ENCODE measurements at regions not wholly inside any gene's neighbourhood (a gene's known extent, or its start where the extent isn't known, plus 50 kb on each side); places are given as distances from the start of the nearest gene placed in this dataset.

- CTCF ChIA-PET: no interaction called here
- no TSS peak for BruUV-seq (replicated peaks)
These were observed 95.3 kb upstream of the SOD3 start for GRCh38 chr4:24700118-24700517.

GRCh38 chr4:24701683-24702082 is 93.7 kb upstream of the SOD3 start:
- no peaks in the 10 kb centered on the region for H3K4me1 ChIP-seq (replicated peaks; ENCODE audit: insufficient read depth)
- CTCF ChIA-PET: no interaction called here
- no peak overlapping the region for H2AFZ ChIP-seq
- no peak overlapping the region for H3K4me3 ChIP-seq
- H3K9me2 ChIP-seq (ENCODE audit: insufficient read depth): no peaks in the 10 kb centered on the region
- no peaks in the 10 kb centered on the region for H3F3A ChIP-seq (ENCODE audit: insufficient read depth, low read depth)
- POLR2A ChIA-PET (ENCODE audit: unreplicated experiment): no interaction called here
- H3K27me3 ChIP-seq (ENCODE audit: insufficient read depth, low read depth): no peaks in the 10 kb centered on the region
- H3K9me3 ChIP-seq (ENCODE audit: insufficient read depth, low read depth): no peaks in the 10 kb centered on the region
- H3K79me2 ChIP-seq (ENCODE audit: low read depth): no peaks in the 10 kb centered on the region
- no peak for DNase-seq
- no peaks in the 10 kb centered on the region for H4K20me1 ChIP-seq (ENCODE audit: insufficient read depth)
- no peak overlapping the region for H3K4me2 ChIP-seq
- TF ChIP-seq CTCF (conservative IDR thresholded peaks at IDR 0.05) (no peak), EZH2 (IDR thresholded peaks at IDR 0.05; ENCODE audit: low read depth) (no peak)
- no peak overlapping the region for H3K27ac ChIP-seq
- BruUV-seq (replicated peaks): no TSS peak
- intact Hi-C loops (cut with micrococcal nuclease; ENCODE audit: unreplicated experiment): no loop called here
- H3K36me3 ChIP-seq (ENCODE audit: low read depth): no peaks in the 10 kb centered on the region

More at GRCh38 chr4:24700118-24700517, 95.3 kb upstream of the SOD3 start:
- H4K20me1 ChIP-seq (ENCODE audit: insufficient read depth): no peaks in the 10 kb centered on the region
- intact Hi-C loops (cut with micrococcal nuclease; ENCODE audit: unreplicated experiment): no loop called here
- H3K27me3 ChIP-seq (ENCODE audit: insufficient read depth, low read depth): no peaks in the 10 kb centered on the region
- no peak for DNase-seq
- no peak overlapping the region for H3K4me3 ChIP-seq
- no peak overlapping the region for H3K4me2 ChIP-seq
- no peaks in the 10 kb centered on the region for H3K9me2 ChIP-seq (ENCODE audit: insufficient read depth)
- no peaks in the 10 kb centered on the region for H3K4me1 ChIP-seq (replicated peaks; ENCODE audit: insufficient read depth)
- no peak for TF ChIP-seq EZH2 (IDR thresholded peaks at IDR 0.05; ENCODE audit: low read depth)
- POLR2A ChIA-PET (ENCODE audit: unreplicated experiment): no interaction called here
- no peak overlapping the region for H3K27ac ChIP-seq
- no peaks in the 10 kb centered on the region for H3F3A ChIP-seq (ENCODE audit: insufficient read depth, low read depth)
- H2AFZ ChIP-seq: no peak overlapping the region
- no peaks in the 10 kb centered on the region for H3K79me2 ChIP-seq (ENCODE audit: low read depth)
- no peaks in the 10 kb centered on the region for H3K36me3 ChIP-seq (ENCODE audit: low read depth)
- no peaks in the 10 kb centered on the region for H3K9me3 ChIP-seq (ENCODE audit: insufficient read depth, low read depth)

DNA sequence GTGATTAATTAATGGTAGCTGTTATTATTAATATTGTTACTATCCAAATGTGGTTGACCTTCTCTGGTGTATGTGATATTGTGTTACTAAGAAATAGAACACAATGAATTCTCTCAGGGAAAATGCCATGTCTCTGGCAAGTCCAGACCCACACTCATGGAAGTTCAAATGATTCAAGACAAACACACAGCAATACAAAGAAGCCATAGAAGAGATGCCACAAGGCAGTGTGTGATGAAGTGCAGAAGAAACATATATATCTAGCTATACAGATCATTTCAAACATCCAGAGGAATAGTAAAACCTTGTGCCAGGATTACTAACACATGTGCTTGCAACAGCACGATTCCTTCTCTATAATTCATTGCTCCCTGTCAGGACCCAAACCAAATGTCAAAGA is 93.1 kb upstream of the SOD3 start:
- no peak overlapping the region for H3K27ac ChIP-seq
- H3K4me2 ChIP-seq: no peak overlapping the region
- H4K20me1 ChIP-seq (ENCODE audit: insufficient read depth): no peaks in the 10 kb centered on the region
- ChIA-PET CTCF (no interaction called here), POLR2A (ENCODE audit: unreplicated experiment) (no interaction called here)
- intact Hi-C loops (cut with micrococcal nuclease; ENCODE audit: unreplicated experiment): no loop called here
- no peak for DNase-seq
- H3K9me2 ChIP-seq (ENCODE audit: insufficient read depth): no peaks in the 10 kb centered on the region
- no peak for TF ChIP-seq EZH2 (IDR thresholded peaks at IDR 0.05; ENCODE audit: low read depth)
- H3K27me3 ChIP-seq (ENCODE audit: insufficient read depth, low read depth): no peaks in the 10 kb centered on the region
- no peaks in the 10 kb centered on the region for H3K79me2 ChIP-seq (ENCODE audit: low read depth)
- H2AFZ ChIP-seq: no peak overlapping the region
- no TSS peak for BruUV-seq (replicated peaks)
- no peaks in the 10 kb centered on the region for H3K9me3 ChIP-seq (ENCODE audit: insufficient read depth, low read depth)
- no peak overlapping the region for H3K4me3 ChIP-seq
- no peaks in the 10 kb centered on the region for H3K36me3 ChIP-seq (ENCODE audit: low read depth)
- H3F3A ChIP-seq (ENCODE audit: insufficient read depth, low read depth): no peaks in the 10 kb centered on the region
- no peaks in the 10 kb centered on the region for H3K4me1 ChIP-seq (replicated peaks; ENCODE audit: insufficient read depth)

DNA sequence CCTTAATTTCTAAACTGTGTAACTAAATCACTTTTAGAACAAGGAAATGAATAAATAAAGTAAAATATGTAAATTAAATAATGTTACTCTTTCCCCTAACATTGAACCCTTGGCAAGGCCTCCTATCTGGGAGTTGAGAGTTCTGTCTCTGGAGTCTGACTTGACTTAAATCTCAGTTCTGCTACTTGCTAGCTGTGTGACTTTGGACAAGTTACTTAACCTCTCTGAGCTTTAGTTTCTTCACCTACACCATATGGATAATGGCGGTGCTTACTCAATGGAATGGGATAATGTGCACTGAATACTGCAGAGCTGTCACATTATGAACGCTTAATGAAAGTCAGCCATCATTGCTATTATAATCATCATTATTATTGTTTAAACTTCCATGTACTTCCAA is 92.1 kb upstream of the SOD3 start:
- no peaks in the 10 kb centered on the region for H3K9me3 ChIP-seq (ENCODE audit: insufficient read depth, low read depth)
- H3K4me1 ChIP-seq (replicated peaks; ENCODE audit: insufficient read depth): no peaks in the 10 kb centered on the region
- no peaks in the 10 kb centered on the region for H3K27me3 ChIP-seq (ENCODE audit: insufficient read depth, low read depth)
- H3K79me2 ChIP-seq (ENCODE audit: low read depth): no peaks in the 10 kb centered on the region
- no peaks in the 10 kb centered on the region for H3K9me2 ChIP-seq (ENCODE audit: insufficient read depth)
- no peak overlapping the region for H3K27ac ChIP-seq
- intact Hi-C loops (cut with micrococcal nuclease; ENCODE audit: unreplicated experiment): no loop called here
- CTCF ChIA-PET: no interaction called here
- H3K4me3 ChIP-seq: no peak overlapping the region
- no peaks in the 10 kb centered on the region for H3K36me3 ChIP-seq (ENCODE audit: low read depth)
- POLR2A ChIA-PET (ENCODE audit: unreplicated experiment): no interaction called here
- BruUV-seq (replicated peaks): no TSS peak
- DNase-seq: no peak
- no peaks in the 10 kb centered on the region for H4K20me1 ChIP-seq (ENCODE audit: insufficient read depth)
- no peak overlapping the region for H2AFZ ChIP-seq
- no peak overlapping the region for H3K4me2 ChIP-seq
- TF ChIP-seq CTCF (conservative IDR thresholded peaks at IDR 0.05) (no peak), EZH2 (IDR thresholded peaks at IDR 0.05; ENCODE audit: low read depth) (no peak)
- no peaks in the 10 kb centered on the region for H3F3A ChIP-seq (ENCODE audit: insufficient read depth, low read depth)
